Left hindlimb (tissue), 1 donor: ENCODE measurements at regions not wholly inside any gene's neighbourhood (a gene's known extent, or its start where the extent isn't known, plus 50 kb on each side); places are given as distances from the start of the nearest gene placed in this dataset.

ENCODE experiments used
- DNase-seq: peaks from one replicate; pipeline ENCODE4 v3.0.0-alpha.2; 2018

GRCh38 chr4:126058596-126058995 is 743.8 kb downstream of the FAT4 start:
- no peak for DNase-seq

DNA sequence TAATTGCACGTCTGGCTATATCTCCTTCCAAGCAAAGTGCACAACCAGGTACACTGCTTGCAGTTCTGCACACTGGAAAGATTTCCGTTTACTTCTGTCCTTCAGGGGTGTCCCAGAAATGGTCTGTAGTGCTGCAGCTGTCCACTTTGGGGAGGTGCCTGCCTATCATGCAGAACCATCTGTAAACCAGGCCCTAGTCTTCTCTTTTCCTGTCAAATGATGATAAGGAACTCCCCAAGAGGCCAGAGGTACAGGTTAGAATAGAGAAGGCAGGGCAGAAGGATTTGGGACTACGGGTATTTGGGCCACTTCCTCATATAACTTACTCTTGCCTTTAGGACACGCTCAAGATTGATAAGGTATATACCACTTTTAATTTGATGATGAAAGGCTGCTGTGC is 746.9 kb downstream of the FAT4 start:
- no peak for DNase-seq

DNA sequence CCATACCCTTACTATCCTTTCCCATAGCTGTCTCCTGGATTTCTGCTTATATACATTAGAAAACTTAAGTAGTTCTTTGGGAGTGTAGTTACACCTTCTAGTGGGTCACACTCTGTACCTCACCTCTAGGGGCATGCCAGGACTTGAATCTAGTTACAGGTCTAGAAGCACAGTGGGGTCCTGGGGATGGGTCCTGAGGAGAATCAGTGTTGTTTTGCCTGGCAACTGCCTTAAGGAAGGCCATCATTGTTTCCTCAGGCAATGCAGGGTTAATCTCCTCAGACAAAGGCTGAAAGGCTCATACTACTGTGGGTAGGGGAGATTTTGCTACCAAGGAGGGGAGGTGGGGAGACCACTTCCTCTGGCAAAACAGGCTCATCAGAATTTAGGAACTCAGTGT is 750.3 kb downstream of the FAT4 start:
- DNase-seq = no peak

DNA sequence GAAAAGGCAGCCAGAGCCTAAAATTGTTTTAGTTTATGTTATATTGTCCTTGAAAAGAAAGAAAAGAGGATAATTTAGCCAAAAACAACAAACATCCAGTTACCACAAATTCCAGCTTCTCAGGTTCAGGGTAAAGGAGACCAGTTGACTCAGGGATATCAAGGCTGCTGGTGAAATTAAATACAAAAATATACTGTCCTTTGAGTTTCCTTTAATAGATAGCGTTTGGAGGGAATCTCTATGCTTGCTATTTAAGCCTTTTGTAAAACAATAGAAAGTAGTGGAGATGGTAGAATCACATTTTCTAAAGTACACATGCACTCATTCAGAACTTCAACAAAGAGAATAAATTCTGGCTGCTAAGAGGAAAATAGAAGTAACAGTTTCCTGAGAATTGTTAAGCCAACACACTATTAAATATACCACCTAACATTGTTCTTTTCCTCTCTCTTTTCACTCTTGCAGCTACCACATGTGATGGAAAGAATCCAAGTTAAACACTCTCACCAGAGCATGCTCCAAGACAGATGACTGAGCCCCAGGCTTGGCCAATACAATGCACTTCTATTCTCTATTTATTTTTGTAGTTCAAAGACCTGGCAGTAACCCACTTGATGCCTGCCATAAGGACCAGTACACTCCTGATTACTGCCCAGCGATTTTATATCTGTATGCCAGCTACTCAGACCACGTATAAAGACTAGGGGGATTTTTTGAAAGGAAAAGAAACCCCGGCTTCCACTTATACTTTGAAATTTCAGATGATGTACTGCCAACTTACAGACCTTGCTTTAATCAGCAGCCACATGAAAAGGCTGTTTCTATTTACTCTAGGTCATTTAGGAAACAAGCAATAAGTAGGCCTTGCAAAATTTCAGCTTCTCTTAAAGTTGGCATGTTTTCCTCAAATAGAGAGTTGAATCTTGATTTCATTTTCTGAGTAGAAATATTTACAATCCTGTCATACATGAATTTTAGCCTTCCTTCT is 756.9 kb downstream of the FAT4 start:
- DNase-seq = peak; percentile 44

DNA sequence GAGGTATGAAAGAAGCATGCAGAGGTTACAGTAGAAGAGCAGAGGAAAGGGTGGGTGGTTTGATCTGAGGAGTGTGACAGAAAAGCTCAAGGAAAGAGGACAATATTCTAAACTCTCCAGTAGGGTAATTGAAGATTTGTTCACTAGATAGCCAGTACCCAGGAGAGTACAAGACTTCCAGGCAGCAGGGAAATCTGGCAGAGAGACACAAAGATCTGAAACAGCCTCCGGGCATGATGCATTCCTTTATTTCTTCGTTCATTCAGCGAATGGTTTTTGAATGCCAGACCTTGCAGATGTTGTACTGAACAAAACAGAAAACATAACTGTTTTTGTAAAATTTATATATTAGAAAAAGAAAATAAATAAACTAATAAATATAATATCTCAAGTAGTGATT is 766.6 kb downstream of the FAT4 start:
- no peak for DNase-seq

- no peak for DNase-seq
These were observed 771.3 kb downstream of the FAT4 start for GRCh38 chr4:126086041-126086440.

GRCh38 chr4:126087101-126087500 is 772.3 kb downstream of the FAT4 start:
- no peak for DNase-seq

DNA sequence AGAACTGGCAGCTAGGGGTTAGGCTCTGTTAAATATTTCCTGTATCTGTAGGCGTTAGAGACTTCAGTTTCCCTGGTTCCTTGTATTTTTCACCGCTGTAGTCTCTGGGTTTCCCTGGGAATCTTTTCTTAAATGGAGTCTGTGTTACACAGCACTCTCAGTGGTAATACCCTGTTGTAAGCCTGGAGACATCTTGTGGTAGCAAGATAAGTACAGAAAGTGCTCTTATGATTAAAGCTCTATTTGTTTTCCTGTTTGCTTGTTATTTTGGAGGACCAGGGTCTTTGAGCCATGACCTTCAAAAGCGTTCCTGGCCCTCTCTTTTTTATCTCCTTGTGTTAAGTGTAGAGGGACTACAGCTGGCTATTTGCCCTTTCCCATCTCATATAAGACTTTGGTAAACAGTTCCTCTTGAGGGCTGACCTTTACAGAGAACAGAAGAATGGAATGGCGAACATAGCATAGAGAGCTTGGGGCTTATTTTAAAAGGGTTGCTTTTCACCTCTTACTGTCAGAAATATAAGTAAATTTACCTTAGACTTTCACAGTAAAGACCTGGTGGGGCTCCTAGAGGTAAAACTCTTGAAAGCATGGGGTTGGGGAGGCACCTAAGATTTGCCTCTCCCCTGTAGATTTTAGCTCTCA is 782.5 kb downstream of the FAT4 start:
- no peak for DNase-seq

GRCh38 chr4:126106658-126107057 is 791.9 kb downstream of the FAT4 start:
- no peak for DNase-seq

DNA sequence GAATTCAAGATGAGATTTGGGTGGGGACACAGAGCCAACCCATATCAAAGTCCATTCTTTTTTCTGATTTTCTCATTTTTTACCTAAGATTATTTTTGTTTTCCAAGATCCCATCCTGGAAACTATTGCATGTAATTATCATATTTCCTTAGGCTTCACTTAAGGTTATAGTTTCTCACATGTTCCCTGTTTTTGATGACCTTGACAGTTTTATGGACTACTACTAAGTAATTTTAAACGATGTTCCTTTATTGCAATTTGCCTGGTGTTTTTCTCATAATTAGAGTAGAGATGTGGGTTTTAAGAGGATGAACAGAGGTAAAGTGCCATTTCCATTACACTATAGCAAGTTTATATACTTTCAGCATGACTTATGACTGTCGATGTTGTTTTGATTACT is 795.1 kb downstream of the FAT4 start:
- no peak for DNase-seq

DNA sequence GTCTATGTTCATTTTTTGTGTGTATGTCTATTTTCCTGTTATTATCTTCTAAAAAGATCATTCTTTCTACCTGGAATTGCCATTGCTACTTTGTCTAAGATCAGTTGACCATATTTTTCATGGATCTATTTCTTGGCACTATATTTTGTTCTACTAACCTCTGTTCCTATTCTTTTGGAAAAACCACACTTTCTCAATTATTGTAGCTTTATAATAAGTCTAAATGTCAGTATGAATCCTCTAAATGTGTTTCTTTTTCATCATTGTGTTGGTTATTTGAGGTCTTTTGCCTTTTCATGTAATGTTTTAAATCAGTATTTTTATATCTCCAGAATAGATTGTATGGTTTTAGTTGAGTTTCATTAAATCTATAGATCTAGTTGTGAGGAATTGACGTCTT is 798.3 kb downstream of the FAT4 start:
- DNase-seq = no peak

DNA sequence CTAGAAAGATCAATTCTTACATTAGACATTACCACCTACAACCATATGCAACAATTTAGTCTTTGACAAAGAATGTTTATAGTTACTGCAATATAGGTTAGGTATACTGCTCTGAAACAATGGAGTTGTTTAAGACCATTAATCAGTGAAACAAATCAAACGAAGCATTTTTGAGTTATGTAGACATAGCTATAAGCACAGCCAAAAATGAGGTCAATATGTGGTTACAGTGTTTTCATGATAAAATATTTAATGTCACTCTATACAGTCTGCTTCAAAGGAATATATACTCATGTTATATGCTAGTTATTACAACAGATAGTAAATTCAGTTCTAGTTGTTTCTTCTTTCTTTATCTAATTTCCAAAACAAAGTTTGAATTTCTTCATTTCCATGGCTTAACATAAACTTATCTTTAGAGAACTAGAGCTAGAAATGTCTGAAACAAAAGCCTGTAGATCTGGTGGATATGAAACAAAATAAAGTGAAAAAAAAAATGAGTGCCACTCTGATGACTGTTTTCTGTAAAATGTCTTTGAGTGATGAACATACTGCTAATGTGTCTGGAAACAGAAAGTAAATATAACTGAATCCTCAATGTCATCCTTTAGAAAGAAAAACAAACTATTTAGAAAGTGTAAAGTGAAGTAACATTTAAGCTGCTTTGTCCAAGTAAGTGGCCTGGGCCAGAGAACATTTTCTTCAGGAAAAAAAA is 809.0 kb downstream of the FAT4 start:
- no peak for DNase-seq

- DNase-seq = no peak
These were observed 810.1 kb downstream of the FAT4 start for GRCh38 chr4:126124818-126125217.

DNA sequence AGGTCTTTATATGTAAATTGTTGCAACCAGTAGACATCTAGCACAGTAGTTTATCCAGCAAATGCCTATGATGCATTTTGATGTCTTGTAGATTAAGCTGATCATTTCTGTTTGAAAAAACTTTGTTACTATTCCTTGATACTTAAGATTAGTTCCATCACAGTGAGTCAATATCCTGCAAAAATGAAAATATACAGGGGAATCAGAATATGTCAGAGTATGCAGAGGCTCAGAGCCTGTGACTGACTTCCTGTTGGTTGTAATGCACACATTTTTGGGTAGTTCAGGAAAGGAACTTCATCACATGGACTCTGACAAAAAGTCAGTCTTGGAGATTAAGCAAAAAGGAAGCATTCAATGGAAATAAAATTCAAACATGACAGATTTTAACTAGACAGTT is 815.5 kb downstream of the FAT4 start:
- no peak for DNase-seq

- DNase-seq = no peak
These were observed 822.4 kb downstream of the FAT4 start for GRCh38 chr4:126136922-126137781.

DNA sequence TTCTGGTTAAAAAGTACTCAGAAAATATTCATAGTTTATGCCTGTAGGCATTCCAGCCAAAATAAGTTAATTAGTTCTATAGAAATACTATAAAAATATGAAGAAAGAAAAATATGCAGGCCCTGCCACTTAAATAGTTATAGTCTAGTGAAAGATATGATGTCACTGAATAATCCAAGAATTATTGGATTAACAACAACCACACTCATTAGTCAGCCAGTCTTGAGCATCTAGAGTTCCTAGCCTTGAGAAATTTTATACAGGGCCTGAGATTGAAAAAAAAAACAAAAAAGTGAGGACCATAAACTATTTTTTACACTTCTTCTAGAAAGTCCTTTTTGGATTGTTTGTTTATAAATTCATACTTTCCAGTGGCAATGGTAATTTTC is 823.0 kb downstream of the FAT4 start:
- no peak for DNase-seq

GRCh38 chr4:126144543-126145237 is 829.9 kb downstream of the FAT4 start:
- no peak for DNase-seq

- no peak for DNase-seq
These were observed 853.7 kb downstream of the FAT4 start for GRCh38 chr4:126168484-126168883.

- DNase-seq = no peak
These were observed 857.4 kb downstream of the FAT4 start for GRCh38 chr4:126172126-126172525.

DNA sequence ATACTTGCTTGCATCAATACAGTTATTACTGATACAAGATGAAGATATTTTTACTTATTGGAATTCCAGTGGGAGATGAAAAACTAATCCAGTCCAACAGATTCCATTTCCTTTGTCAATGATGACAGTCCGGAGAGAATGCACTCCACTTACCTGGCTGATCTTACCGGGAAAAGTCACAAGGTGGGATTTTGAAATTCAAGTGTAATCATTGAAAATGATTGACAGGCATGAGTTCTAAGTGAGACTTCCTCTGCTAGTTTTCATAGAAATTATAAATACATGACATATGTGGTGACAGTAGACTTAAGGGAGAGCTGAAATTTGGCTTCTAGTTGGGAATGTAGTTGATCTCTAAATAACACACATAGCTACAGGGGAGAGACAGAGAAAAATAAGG is 859.9 kb downstream of the FAT4 start:
- no peak for DNase-seq

DNA sequence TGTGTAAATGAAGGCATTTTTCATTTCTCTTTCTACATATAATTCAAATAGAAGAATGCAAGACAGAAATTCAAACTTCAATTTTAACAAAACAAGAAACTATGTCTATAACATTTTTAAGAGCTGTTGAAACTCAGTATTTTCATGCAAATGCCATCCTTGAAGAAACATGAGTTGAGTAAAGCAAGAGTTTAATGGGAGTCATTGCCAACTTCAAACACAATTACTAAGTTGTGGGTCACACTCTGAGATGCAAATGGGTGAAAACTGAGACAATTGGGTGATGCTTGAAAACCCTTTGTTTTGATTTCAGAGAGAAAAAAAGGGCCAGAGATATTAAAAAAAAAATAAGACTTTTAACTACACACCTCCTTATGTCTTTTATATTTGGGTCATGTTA is 865.9 kb downstream of the FAT4 start:
- DNase-seq = no peak

DNA sequence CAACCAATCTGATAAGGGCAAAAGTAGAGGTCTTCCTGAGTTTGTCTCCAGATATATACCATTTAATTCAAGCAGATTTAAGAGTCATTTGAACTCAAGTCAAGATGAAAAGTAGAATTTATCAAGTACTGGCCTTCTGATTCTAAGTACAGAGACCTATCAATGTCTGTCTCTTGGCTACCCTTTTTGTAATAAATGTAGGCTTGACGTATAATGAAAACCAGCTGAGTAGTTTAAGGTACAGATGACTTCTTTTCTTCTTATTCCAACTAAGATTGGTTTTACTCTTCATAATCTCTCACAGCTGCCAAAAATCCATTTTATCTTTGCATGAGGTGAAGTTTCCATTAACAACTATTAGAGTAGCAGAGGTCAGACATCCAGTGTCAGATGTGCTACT is 867.6 kb downstream of the FAT4 start:
- no peak for DNase-seq
